Mucosa of rectum (tissue), 2 donors: ENCODE measurements at regions not wholly inside any gene's neighbourhood (a gene's known extent, or its start where the extent isn't known, plus 50 kb on each side); places are given as distances from the start of the nearest gene placed in this dataset.

Experiments
- H3K27ac ChIP-seq, 2 donors: one replicate each; pipeline ENCODE4 v1.7.0; 2013; ENCODE audit warnings: inconsistent platforms in 2 of 2, low read depth in 2 of 2, low read length in 2 of 2
- H3K27me3 ChIP-seq, 2 donors: one replicate each; pipeline ENCODE4 v1.7.0; 2013; ENCODE audit warnings: low read length in 2 of 2; ENCODE audit not compliant: control insufficient read depth in 2 of 2, insufficient read depth in 2 of 2
- H3K36me3 ChIP-seq, 2 donors: one replicate each; pipeline ENCODE4 v1.7.0; 2013; ENCODE audit warnings: low read length in 2 of 2; ENCODE audit not compliant: control insufficient read depth in 2 of 2, insufficient read depth in 2 of 2
- H3K4me1 ChIP-seq, 2 donors: one replicate each; pipeline ENCODE4 v1.7.0; 2013; ENCODE audit warnings: low read length in 2 of 2, mild to moderate bottlenecking in 1 of 2; ENCODE audit not compliant: control insufficient read depth in 2 of 2, insufficient read depth in 2 of 2
- H3K4me3 ChIP-seq, 2 donors: one replicate each; pipeline ENCODE4 v1.7.0; 2013; ENCODE audit warnings: low read length in 2 of 2
- H3K9ac ChIP-seq, 2 donors: one replicate each; pipeline ENCODE4 v1.7.0; 2013; ENCODE audit warnings: low read length in 2 of 2, low read depth in 1 of 2, mild to moderate bottlenecking in 1 of 2
- H3K9me3 ChIP-seq, 2 donors: one replicate each; pipeline ENCODE4 v1.7.0; 2013; ENCODE audit warnings: low read length in 2 of 2; ENCODE audit not compliant: control insufficient read depth in 2 of 2
- donor health status: healthy.
- donor health status: Normal muscosa, but diverticular disease.

DNA sequence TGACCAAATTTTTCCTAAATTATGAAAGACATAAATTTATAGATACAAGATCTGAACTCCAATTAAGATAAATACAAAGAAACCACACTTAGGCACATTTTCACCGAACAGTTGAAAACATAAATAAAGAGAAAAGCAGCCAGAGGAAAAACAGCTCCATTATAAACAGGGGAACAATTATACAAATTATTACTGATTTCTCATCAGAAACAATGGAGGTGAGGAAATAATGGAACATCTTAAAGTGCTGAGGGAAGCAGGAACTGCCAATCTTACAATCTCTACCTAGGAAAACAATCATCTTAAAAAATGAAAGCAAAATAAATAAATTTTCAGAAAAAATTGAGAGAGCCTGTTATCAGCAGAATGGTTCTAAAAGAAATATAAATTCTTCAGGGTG, 234.4 kb upstream of the PMFBP1 start:
- Histone ChIP-seq H3K4me1 (no peaks in the 10 kb centered on the region), H3K9me3 (no peaks in the 10 kb centered on the region), H3K4me3 (no peak overlapping the region), H3K27me3 (no peaks in the 10 kb centered on the region), H3K27ac (no peak overlapping the region), H3K36me3 (no peaks in the 10 kb centered on the region), H3K9ac (no peak overlapping the region)

DNA sequence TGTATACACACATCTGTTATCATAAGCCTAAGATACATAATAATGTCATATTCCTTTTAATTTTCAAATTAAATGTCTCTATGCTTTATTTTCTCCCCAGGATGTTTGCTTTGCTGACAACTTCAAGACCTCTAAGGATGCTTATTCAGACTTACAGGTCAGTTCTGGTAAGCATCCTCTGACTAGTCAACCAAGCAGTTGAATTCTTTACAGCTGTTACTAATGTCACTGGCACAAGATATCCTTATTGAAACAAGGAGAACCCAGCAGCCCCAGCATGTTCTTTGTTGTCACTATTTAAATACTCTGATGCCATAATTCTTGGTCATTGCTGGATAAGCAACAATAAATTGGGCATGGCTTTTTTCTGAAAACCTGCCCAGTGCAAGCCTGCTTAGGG, 232.3 kb upstream of the PMFBP1 start:
- no peak overlapping the region for H3K27ac ChIP-seq
- no peaks in the 10 kb centered on the region for H3K9me3 ChIP-seq
- no peaks in the 10 kb centered on the region for H3K4me1 ChIP-seq
- no peaks in the 10 kb centered on the region for H3K36me3 ChIP-seq
- H3K4me3 ChIP-seq = no peak overlapping the region
- no peak overlapping the region for H3K9ac ChIP-seq
- no peaks in the 10 kb centered on the region for H3K27me3 ChIP-seq

DNA sequence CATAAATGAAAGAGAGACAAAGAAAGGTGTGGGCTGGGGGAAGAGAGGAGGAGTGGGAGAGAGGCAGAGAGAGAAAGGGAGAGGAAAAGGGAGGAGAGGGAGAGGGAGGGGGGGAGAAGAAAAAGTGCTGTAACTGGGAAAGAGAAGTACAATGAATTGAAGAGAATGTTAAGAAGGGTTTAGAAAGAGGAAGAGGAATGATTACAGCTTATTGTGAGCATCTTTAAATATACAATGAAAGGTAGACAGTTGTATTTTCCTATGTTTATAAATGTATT, 229.1 kb upstream of the PMFBP1 start:
- H3K36me3 ChIP-seq = no peaks in the 10 kb centered on the region
- H3K4me1 ChIP-seq = no peaks in the 10 kb centered on the region
- no peak overlapping the region for H3K4me3 ChIP-seq
- H3K9ac ChIP-seq = no peak overlapping the region
- H3K9me3 ChIP-seq = no peaks in the 10 kb centered on the region
- H3K27ac ChIP-seq = no peak overlapping the region
- no peaks in the 10 kb centered on the region for H3K27me3 ChIP-seq

DNA sequence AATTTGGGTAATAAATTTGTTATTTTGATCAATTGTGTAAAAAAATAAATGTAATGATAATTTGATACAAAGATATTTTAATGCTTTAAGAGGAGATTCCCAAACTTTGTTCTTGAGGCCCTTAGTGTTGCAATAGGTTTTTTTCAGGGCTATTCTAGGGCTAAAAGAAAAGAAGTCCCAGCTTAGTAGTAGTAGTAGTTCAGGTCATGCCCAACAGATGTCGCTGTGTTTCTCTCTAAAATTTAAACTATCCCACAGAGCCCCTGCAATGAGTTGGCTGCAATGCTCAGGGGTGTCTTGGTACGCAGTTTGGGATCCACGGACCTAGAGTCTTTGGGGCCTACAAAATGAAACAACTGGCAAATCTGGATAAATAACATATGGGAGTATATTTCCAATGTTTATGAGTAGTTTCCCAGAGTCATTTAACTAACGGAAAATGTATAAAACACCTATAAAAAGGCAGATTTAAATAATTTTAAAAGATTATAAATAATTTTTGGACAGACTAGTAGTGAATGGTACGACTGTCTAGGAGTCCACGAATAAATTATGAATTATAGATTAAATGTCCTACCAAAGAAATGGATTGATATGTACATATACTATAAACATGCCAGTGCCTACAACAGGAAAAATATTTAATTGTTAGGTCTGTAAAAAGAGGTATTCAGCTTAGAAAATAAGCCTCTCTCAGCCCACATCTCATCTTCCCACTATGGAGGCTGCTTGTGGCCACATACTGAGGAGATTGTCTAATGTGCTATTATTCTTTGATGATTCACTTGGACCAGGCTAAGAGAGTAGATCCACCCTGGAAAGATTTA, 228.5 kb upstream of the PMFBP1 start:
- Histone ChIP-seq H3K4me3 (no peak overlapping the region), H3K4me1 (no peaks in the 10 kb centered on the region), H3K36me3 (no peaks in the 10 kb centered on the region), H3K9me3 (no peaks in the 10 kb centered on the region), H3K27me3 (no peaks in the 10 kb centered on the region), H3K9ac (no peak overlapping the region), H3K27ac (no peak overlapping the region)

- Histone ChIP-seq H3K9me3 (no peaks in the 10 kb centered on the region), H3K4me3 (no peak overlapping the region), H3K27ac (no peak overlapping the region), H3K27me3 (no peaks in the 10 kb centered on the region), H3K9ac (no peak overlapping the region), H3K36me3 (no peaks in the 10 kb centered on the region), H3K4me1 (no peaks in the 10 kb centered on the region)
Measured at GRCh38 chr16:72399811-72400210, 227.9 kb upstream of the PMFBP1 start.

DNA sequence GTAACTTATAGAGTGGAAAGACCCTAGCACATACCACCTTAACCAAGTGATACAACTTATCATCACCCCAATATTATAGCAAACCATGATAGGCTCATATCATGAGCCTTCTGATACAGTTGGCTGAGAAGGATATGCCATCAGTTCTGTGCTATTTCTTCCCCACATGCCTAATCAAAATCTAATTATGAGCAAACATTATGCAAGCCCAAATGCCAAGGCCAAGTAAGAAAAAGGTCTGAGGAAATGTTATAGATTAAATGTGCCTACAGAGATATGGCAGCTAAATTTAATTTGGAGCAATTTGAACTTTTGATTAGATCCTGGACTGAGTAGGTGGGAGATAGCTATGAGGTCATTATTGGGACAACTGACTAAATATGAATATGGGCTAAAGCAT, 225.9 kb upstream of the PMFBP1 start:
- Histone ChIP-seq H3K27me3 (no peaks in the 10 kb centered on the region), H3K27ac (no peak overlapping the region), H3K9ac (no peak overlapping the region), H3K9me3 (no peaks in the 10 kb centered on the region), H3K36me3 (no peaks in the 10 kb centered on the region), H3K4me1 (no peaks in the 10 kb centered on the region), H3K4me3 (no peak overlapping the region)

- Histone ChIP-seq H3K4me1 (no peaks in the 10 kb centered on the region), H3K4me3 (no peak overlapping the region), H3K36me3 (no peaks in the 10 kb centered on the region), H3K27ac (no peak overlapping the region), H3K27me3 (no peaks in the 10 kb centered on the region), H3K9ac (no peak overlapping the region), H3K9me3 (no peaks in the 10 kb centered on the region)
Measured at GRCh38 chr16:72394526-72394925, 222.6 kb upstream of the PMFBP1 start.

- Histone ChIP-seq H3K27me3 (no peaks in the 10 kb centered on the region), H3K9me3 (no peaks in the 10 kb centered on the region), H3K4me1 (no peaks in the 10 kb centered on the region), H3K9ac (no peak overlapping the region), H3K27ac (no peak overlapping the region), H3K36me3 (no peaks in the 10 kb centered on the region), H3K4me3 (no peak overlapping the region)
Measured at GRCh38 chr16:72389791-72390190, 217.8 kb upstream of the PMFBP1 start.

DNA sequence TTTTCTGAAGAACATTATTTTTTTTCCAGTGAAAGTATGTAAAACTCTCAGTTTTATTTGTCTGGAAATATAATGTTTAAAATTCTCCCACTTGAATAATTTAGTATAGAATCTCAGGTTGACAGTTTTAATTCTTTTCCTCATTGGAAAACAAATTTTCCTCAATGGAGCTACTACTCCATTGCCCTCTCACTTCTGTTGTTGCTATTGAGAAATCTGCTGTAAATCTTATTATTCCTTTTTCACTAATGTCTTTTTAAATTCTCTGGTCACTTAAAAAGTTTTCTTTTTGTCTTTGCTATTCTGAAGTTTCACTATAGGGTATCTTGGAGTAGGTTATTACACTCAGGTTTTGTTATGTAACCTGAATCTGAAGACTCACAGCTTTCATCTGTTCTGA, 216.1 kb upstream of the PMFBP1 start:
- no peaks in the 10 kb centered on the region for H3K27me3 ChIP-seq
- no peak overlapping the region for H3K4me3 ChIP-seq
- H3K27ac ChIP-seq = no peak overlapping the region
- H3K9me3 ChIP-seq = no peaks in the 10 kb centered on the region
- H3K36me3 ChIP-seq = no peaks in the 10 kb centered on the region
- no peak overlapping the region for H3K9ac ChIP-seq
- no peaks in the 10 kb centered on the region for H3K4me1 ChIP-seq

DNA sequence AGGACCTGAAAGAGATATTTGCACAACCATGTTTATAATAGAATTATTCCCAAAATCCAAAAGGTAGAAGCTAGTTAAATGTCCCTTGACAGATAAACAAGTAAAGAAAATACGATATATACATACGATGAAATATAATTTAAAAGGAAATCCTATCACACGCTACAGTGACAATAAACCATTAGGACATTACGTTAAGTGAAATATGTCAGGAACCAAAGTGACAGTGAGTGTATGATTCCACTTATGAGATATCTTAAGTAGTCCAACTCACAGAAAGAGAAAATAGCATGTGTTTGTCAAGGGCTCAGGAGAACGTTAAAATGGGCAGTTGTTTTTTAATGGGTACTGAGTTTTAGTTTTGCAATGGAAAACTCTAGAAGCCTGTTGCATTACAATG, 212.7 kb upstream of the PMFBP1 start:
- Histone ChIP-seq H3K27me3 (no peaks in the 10 kb centered on the region), H3K9ac (no peak overlapping the region), H3K4me3 (no peak overlapping the region), H3K9me3 (no peaks in the 10 kb centered on the region), H3K36me3 (no peaks in the 10 kb centered on the region), H3K27ac (no peak overlapping the region), H3K4me1 (no peaks in the 10 kb centered on the region)

- no peak overlapping the region for H3K4me3 ChIP-seq
- H3K27ac ChIP-seq = no peak overlapping the region
- no peaks in the 10 kb centered on the region for H3K4me1 ChIP-seq
- no peaks in the 10 kb centered on the region for H3K36me3 ChIP-seq
- no peaks in the 10 kb centered on the region for H3K27me3 ChIP-seq
- H3K9me3 ChIP-seq = no peaks in the 10 kb centered on the region
- H3K9ac ChIP-seq = no peak overlapping the region
Measured at GRCh38 chr16:72380283-72380682, 208.3 kb upstream of the PMFBP1 start.
